Smooth muscle cell of the brain vasculature (primary cell): ENCODE measurements at regions not wholly inside any gene's neighbourhood (a gene's known extent, or its start where the extent isn't known, plus 50 kb on each side); places are given as distances from the start of the nearest gene placed in this dataset.

Experiments
- DNase-seq: peaks from one replicate; pipeline ENCODE4 v3.0.0-alpha.2; 2012; ENCODE audit warnings: low read depth, low spot score

DNA sequence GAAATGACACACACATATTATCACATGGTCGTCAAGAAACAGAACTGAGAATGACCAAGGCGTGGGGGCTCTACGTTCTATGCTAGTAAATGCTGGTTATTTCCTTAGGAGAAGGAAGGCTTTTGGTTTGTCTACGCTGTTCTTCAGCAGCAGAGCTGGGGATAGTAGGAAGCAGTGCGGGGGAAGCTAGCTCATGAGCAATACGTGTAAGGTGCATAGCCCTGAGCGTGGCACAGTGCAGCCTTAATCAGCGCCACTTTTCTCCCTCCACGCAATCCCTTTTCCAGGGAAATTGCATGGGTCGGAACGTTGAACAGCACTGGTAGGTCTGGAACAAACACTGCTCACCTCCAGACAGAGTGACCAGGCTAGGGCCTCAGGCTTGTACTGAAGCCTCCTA, 199.6 kb upstream of the FBXO11 start:
- no peak for DNase-seq

DNA sequence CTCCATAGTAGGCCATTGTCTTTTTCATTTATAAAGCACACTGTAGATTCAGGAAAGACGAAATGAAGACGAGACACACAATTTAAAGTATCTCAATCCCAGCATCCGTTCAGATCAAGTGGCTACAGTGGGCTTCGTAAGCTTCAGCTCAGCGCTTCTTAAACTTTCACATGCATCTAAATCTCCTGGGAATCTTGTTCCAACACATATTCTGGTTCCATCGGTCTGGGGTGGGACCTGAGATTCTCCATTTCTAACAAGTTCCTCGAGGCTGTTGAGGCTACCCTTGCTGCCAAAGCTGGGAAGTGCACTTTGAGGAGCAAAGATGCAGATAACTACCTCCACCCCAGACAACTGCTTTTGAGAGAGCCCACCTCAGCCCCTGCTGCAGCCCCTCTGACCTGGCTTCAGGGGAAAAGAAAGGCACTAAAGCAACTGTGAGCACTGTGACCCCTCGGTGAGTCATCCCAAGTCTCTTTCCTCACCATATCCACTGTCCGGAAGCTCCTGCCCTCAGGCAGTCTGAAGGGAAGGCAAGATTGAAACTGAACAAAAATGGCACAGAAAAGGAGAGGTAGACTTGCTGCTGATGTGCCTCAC, 201.1 kb upstream of the FBXO11 start:
- no peak for DNase-seq

DNA sequence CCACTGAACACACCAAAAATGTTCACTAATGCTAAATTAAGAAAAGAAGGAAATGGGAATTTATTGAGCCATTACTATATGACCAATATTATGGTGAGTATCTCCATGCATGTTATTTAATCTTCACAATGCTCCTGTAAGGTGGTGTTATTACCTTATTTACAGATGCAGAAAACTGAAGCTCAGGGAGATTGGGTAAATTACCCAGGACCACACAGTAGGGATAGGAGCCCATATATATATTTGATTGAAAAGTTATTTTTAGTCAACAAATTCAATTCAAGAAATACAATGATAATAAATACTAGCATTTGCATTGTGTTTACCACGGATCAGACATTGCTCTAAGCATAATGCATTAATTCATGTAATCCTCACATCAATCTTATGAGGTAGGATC, 202.2 kb upstream of the FBXO11 start:
- no peak for DNase-seq

DNA sequence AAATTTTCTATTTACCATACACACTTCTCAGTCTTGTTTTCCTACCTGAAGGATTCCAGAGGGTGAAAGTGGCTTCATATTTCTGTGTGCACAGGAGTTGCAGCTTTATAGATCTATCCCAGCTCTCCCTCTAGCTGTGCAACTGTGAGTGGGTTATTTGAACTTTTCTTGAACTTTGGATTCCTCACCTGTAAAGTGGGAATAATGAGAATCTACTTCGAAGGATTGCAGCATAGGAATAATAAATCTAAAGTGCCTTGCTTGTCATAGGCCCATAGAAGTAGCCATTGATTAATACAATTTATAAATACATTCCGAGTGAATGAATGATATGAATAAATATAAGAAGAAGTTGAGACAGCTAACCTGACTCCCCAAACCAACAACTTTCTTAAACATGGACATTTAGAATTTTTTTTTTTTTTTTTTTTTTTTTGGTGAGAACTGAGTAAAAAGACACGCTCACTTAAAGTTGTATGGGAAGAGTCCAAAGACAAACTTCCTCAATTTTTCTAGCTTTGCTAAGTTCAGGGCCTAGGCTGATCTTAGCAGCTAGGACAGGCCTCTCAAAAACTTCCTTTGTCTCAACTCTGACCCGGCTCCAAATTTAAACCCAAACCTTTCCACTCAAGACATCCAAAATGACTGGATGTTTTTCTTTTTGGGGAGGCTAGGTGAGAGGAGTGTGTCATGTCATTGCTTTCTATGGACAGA, 203.3 kb upstream of the FBXO11 start:
- DNase-seq = no peak

DNA sequence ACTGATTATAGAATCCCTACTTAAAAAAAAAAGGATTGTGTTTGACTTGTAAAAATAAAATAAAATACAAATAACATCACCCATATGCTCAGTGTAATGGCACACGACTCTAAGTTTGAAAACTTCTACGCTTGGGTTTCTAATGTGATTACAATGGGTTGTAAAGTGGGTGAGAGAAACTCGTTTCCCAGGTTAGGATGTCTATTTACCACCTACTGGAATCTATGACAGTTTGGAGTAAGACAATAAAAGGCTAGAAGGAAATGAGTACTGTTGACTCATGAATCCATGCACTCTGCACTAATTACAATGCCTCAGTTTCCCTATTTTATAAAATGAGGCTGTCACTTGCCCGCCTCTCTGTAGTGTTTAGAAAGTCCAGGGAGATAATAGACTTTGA, 204.0 kb upstream of the FOXN2 start:
- DNase-seq = no peak

DNA sequence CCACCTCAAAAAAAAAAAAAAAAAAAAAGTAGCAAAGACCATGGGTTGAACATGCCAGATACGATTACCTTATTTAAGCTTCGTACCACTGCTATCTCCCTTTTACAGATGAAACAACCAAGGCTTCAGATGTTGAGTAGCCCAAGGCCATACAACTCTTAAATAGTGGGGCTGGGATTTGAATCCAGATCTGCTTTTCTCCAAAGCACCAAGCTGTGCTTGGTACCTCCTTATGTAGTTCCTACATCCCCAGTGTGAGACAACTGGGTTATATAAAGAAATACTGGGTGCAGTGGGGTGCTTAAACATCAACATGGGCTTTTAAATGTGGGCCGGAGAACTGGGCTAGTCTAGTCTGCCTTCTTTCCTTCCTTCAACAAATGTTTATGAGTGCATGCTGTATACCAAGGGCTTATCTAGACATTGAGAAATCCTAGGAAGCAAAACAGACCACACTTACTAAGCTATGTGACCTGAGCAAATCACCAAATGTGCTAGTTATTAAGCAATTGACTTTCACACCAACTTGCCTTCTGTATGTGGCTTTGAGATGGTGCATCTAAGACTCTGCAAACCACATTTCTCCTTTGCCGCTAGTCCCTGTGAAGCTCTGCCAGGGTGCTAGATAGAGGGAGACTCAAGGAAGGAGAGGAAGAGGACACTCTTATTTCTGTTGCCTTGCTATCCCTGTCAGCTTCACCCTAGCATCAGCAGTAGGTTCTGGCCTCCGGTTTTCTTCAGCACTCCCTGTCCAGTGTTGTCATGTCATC, 201.4 kb upstream of the FOXN2 start:
- no peak for DNase-seq

DNA sequence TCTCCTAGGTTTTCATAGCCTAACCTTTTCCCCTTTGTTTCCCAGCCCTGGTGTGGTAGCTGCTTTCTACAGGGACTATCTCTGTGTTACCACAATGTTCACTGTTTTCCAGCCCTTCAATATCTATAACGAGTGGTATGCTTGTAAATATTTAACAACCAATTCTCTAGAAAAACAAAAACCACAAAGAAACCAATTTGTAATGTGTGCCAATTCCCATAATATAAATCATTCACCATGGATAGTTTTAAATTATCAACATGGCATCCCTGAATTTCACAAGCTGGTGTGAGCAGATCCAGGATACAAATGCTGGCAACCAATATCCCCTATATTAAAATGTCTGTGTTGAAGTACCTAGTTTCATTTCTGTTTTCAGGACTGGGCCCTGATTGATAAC, 200.7 kb upstream of the FOXN2 start:
- DNase-seq = no peak

DNA sequence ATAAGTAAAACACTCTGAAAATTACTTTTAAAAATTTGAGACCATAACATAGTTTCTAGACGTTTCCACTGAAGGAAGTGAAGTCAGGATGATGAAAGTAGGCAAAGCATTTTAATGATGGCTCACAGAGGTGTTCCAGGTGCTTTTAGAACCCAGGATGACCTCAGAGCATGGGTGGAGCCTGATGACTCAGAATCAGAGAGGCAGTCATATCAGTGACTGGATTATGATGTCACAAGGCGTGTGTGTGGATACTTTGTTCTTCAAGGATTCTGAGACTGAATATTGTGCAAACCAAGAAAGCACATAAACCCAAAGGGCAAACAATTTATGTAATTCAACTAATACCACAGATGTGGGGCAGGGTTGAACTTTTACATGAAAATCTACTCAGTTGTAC, 200.2 kb upstream of the FOXN2 start:
- no peak for DNase-seq

DNA sequence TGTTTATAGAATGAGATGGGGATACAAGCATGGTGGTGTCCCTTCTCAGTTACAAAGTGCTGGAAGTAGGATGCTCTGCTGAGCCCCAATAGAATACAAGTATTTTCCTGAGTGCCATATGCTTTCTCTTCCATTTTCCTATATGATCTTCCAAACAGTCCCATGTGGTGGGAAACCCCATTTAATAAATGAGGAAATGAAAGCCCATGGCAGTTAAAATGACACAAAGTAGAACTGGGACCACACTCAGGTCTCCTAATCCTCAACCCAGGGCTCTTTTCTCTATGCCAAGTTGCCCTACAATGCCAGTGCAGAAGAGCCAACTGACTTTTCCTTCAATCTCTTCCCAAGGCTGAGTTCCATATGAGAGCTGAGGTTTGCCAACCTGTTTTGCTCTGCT, 198.0 kb upstream of the FOXN2 start:
- DNase-seq = no peak

DNA sequence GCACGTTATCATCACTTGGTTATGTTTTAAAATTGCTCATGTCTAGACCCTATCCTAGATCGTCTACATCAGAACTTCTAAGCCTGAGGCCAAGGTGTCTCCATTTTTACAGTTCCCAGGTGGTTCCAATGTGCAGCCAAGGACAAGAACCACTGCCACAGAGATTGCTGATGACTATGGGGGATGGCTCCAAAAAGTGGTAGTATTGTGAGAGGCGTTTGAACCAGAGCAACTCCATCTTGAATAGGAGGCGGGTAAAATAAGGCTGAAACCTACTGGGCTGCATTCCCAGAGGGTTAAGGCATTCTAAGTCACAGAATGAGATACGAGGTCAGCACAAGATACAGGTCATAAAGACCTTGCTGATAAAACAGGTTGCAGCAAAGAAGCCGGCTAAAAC, 195.6 kb upstream of the FOXN2 start:
- DNase-seq = no peak

DNA sequence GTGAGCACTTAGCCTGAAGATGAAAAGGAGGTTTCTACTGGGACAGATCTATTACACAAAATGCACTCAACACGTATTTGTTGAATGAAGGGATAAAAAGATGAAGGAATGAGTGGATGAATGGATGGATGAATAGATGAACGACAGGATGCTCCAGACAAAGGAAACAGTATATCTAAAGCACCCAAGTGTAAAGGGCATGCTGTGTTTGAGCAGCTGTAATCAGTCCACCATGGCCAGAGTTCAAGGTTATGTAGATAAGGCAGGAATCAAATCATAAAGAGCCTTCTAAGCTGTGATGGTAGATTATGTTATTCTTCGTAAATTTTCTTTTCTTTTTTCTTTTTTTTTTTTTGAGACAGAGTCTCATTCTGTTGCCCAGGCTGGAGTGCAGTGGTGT, 194.4 kb upstream of the FOXN2 start:
- no peak for DNase-seq

DNA sequence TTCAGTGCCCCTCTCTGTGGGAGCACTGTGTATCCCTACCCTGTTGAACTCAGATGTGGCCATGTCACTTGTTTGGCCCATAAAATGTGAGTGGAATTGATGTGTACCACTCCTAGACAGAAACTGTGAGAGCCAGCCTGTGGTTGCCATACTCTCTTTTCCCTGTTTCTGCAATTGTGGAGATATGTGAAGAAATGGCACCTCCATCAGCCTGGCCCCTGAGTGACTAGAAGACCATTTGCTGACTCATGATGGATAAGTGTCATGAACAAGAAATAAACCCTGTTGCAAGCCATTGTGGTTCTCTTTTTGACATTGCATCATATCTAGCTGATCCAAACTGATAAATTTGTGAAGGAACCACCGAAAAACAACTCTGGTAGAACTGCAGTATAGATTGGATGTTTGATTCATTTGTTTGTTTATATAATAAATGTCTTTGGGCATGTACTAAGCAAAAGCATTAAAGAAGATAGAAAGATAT, 193.7 kb upstream of the FOXN2 start:
- no peak for DNase-seq

DNA sequence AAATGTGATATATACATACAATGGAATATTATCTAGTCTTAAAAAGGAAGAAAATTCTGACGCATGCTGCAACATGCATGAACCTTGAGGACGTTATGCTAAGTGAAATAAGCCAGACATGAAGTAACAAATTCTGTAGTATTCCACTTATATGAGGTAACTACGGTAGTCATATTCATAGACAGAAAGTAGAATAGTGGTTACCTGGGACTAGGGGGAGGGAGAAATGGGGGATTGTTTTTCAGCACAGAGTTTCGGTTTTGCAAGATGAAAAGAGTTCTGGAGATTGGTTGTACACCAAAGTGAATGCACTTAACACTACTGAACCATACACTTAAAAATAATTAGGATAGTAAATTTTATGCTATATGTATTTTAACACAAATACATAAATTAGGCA, 192.3 kb upstream of the FOXN2 start:
- no peak for DNase-seq

DNA sequence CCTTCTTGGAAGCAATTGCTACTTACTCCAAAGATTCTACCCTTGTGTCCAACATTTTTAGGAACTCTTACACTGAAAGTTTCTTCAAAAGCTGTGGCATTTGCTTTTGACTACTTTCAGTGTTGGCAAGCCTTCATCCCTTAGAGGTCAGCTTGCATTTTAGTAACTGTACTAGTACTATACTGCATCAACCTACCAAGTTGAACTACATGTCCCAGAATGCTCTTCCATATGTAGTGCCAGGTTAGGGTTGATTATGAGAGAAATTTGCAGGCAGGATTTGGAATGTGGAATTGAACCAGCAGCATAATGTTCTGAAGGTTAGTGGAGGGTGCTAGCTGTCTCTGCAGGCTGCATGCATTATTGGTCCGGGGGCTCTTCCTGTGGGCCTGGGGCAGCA, 189.9 kb upstream of the FOXN2 start:
- DNase-seq = no peak

DNA sequence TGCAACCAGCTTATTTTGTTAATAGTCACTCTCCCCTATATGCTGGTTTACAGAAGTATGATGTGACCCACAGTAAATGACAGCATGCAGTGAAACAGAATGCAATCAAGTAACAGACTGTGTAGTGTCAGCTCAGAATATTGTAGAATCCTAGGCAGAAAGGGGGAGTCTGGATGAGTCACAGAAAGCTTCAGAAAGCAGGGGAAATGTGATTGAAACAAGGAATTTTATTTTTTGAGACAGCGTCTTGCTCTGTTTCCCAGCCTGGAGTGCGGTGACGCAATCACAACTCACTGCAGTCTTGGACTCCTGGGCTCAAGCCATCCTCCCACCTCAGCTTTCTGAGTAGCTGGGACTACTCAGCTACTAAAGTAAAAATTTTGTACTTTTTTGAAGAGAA, 188.3 kb upstream of the FOXN2 start:
- DNase-seq = no peak

DNA sequence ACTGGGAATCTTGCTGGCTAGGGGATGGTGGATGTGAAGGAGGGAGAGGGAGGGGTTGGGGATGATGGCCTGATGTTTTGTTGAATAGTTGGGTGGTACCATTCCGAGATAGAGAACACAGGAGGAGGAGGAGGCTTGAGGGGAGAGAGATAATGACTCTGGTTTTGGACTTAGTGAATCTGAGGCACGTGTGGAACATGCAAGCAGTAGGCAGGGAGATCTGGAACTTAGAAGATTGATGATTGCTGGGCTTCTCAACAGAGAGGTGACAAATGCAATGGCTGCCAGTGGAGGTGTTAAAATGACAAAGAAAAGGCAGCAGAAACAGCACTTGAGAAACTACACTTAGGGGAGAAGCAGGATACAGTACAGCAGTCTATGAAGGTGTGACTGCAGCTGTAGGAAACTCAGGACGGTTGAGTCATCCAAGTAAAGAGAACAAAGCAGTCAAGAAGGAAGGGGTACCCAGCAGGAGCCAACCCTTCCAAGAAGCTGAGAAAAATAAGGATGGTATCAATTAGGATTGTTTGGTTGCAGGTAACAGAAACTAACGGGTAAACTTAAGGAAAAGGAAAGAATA, 186.8 kb upstream of the FOXN2 start:
- DNase-seq = no peak

DNA sequence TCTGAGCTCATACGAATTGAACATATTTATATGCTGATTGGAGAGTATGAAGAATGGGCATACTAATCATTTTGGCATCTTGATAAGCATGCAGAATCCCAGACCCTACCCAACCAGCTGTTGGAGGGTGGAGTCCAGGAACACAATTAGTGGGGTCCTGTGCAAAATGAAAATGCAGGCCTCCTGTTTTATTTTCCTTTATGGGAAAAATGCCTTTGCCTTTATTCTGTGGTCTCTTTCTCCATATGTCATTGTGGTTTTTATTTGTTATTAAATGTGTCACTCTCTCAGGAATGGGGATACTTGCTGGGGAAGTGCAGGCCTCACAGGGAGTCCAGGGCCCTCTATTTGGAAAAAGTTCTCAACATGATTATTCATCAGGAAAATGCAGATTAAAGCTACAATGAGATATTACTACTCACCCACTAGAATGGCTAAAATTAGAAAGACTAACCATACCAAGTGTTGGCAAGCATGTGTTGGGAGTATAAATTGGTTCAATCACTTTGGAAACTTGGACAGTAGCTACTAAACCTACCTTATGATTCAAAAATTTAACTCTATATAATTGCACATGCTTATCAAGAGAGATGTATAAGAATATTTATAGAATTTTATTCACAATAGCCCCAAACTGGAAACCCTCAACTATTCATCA, 185.1 kb upstream of the FOXN2 start:
- DNase-seq = no peak

DNA sequence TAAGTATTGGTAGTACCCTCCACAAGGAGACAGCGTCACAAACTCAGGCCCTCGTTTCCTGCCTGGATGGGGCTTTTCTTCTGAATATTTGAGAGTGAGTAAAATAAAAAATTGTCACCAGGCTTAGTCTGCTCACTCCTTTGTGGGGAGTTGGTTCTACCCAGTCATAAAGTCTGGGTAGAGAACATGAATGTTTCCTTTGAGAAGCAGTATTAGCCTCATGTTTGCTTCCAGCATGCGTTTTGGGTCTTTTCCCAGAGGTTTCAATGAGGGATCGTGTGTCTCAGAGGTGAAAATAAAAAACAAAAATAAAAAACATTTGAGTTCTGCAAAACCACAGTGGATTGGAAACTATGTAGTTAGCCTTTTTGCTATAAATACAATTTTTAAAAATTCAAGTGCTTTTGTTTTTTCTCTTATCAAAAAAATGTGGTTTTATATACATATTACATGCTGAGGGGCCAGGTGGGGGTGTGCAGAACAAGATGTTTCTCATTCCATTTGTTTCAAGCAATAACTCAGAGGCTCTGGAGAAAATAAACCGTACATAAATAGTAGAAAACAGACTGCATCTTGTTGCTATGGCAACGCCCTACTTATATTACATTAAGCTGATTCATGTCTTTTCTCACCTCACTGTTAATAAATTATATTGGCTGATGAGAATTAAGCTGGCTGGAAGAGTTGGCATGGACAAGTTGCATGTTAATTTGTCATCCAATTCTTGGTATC, 182.8 kb upstream of the FOXN2 start:
- DNase-seq = no peak

DNA sequence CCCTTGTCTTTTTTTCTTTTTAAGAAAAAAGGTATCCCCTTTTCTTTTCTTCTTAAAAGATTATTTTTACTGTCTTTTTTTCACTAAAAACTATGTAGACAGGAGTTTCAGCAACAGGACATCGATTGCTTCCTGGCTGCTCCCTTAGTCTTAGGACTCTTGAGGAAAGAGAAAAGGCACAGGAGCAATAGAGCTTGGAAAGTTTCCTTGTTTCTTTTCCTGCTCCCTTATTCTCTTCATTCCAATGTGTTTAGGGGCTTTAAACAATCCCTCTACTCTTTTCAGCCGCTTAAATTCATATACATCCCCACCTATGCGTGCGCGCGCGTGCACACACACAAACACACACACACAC, 182.2 kb upstream of the FOXN2 start:
- DNase-seq = no peak

DNA sequence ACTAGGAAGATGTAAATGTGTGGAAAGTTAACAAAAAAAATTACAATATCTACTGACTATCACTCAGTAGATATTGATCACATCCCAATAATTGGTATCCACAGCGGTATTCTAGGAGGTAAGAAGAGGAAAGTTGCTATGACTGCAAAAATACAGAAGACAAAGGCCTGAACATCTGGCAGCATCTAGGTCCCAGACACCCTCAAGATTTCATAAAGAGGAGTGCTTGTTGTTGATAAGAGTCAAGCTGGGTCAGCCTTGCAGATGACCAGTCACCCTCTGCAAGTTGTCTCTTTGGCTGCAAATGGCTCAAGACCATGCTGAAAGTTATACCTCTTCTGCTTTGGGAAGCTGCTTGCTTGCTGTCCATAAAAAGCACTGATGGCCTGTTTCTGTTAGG, 179.8 kb upstream of the FOXN2 start:
- DNase-seq = no peak

DNA sequence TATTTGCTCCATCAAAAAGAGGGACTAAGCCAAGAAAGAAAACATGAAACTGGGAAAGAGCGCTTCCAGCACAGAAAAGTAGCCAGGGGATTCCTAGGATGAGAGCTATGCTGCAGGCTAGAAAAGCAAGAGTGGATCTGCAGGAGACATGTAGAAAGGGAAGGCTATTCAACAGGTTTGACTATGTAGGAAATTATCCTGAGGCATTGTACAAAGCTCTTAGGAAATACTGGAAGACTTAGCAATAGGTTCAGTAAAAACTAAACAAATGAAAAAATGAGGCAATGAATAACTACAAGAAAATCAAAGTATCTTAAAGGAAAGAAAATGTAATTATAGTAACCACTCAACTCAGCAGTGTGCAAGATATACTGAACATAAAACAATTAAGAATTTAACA, 178.7 kb upstream of the FOXN2 start:
- DNase-seq = no peak

DNA sequence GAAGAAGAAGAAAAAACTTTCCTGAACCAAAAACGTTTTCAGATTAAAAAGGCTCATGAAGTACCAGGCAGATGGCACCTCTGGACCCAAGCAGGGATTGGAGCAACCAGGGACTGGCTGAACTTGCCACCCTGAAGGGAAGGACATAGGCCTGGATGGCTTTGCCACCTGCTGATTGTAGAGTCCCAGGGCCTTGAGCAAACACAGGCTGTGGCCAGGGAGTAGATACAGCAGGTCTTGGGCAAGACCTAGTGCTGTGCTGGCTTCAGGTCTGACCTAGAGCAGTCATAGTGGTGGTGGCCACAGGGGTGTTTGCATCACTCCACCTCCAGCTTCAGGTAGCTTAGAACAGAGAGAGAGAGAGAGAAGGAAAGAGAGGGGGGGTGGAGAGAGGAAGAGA, 176.7 kb upstream of the FOXN2 start:
- DNase-seq = no peak
